DMS79 (cell line): ENCODE measurements at regions not wholly inside any gene's neighbourhood (a gene's known extent, or its start where the extent isn't known, plus 50 kb on each side); places are given as distances from the start of the nearest gene placed in this dataset.

Experiments used
- DNase-seq: peaks from one replicate; lab custom pipeline; 2025; lab: John Stamatoyannopoulos, UW

DNA sequence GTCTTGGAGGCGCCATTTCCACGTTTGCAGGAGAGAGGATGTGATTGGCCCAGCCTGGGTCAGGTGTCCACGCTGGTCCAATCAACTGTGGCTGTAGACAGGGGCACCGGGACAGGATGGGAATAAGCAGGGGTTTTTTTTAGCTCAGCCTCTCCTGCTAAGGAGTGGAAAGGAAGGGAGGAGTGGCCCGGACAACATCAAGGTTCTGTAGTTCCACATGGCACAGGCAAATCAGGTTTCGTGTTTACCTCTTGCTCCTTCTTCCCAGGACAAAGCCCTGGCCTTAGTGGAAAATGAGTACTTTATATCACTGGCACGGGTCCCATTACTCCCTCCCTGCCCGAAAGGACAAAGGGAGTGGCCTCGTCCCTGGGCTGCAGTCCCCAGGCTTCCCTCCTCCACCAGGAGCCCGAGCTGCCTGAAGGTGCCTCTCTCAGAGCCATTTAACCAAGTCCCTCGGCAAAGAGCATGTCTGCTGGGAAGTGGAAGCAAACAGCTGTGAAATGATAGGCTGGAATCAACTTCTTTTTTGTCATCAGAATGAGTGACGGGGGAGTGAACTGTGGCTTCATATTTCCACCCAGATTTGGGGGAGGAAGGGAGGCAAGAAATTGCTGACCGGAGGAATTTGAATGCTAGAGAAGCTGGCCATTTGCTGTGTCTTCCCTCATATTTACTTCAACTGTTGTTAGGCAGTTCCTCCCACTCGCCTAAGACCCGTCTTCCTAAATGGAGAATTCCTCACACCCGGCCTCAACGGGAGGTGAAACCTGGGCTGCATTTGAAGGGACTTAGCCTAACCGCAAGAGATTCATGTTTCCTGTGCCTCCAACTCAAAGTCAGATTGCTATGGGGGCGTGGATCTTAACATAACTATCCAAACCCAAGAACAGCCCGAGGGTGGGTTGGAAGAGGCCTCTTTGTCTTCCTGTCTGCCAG, 84.9 kb upstream of the SLC44A3 start:
- no peak for DNase-seq

DNA sequence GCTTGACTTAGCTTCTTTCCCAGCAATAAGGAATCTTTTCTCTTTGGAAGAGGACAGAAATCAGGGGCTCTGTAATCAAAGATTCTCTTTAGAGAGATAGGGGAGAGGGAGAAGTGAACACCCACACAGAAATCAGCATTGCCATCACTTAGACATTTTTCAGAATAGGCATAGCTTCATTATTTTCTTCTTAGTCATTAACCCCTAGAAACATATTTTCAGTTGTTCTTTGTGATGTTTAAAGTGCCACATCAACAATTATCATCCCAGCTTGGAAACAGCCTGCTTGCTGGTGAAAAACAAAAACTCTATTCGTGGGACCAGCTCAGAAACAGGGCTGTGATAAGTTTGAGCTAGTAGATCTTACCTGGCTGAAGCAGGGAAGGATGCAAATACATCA, 88.3 kb upstream of the SLC44A3 start:
- DNase-seq = no peak

DNA sequence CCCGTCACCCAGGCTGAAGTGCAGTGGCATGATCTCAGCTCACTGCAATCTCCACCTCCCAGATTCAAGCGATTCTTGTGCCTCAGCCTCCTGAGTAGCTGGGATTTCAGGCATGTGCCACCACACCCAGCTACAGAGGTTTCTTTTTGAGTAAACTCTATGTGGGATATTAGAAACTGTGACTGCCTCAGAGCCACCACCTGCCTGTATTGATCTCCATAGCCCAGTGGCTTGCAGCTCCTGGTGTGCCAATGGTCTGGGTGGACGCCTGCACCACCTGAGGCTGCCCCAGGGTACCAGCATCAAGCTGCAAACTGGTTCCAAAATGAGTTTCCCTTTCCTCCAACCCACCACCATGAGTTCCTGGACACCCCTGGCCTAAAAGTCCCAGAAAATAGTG, 89.7 kb upstream of the SLC44A3 start:
- no peak for DNase-seq

DNA sequence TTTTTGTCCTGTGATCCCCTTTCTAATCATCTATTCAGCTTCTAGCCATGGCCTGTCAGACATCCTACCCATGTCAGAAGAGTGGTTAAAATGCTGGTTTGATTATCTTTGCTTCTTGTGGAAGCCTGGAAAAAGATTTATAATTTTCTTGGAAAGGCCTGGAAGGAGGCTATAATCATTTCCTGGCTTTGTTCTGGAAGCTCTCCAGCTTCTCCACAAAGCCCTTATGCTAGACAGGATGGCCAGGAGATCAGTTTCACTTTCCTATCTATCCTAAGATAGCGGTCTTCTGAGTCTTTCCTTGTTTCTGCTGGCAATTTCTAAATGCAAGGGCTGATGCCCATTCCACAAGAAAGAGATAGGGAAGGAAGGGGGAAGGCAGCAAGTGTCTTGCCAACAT, 90.9 kb upstream of the SLC44A3 start:
- DNase-seq = no peak

DNA sequence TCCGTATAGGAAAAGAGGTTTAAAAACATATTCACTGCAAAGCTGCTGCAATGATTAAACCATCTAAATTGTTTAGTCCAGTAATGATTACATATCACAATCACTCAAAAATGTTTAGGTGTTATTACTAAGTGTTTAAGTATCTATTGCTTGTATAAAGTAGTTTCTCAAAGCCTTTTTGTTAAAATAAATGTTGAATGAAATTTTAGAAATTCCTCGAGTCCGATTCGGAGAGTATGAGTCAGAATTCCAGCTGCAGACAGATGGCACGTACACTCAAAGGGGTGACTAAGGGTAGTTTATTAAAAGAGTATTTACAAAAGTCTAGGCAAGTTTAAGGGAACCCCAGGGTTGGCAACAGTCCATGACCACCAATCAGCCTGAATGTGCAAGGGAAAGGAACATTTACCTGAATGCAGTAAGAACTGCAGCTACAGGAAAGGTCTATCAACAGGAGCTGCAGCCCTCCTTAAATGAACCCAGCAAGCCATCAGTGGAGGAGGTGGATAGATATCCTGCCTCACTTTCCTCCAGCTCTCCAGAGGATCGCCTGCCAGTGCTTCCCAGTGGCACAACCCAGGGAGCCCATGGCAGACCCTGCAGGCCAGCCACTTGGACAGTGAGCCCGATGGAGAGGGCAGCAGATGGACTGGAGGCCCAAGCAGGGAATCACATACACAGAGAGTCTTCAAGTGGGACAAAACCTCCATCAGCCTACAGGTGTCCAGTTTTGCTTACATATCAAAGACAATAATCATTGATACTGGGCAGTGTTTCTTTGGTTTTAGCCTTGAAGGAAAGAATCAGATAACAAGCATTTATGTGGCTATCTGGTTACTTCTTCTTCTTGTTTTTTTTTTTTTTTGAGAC, 92.1 kb upstream of the SLC44A3 start:
- DNase-seq = no peak

DNA sequence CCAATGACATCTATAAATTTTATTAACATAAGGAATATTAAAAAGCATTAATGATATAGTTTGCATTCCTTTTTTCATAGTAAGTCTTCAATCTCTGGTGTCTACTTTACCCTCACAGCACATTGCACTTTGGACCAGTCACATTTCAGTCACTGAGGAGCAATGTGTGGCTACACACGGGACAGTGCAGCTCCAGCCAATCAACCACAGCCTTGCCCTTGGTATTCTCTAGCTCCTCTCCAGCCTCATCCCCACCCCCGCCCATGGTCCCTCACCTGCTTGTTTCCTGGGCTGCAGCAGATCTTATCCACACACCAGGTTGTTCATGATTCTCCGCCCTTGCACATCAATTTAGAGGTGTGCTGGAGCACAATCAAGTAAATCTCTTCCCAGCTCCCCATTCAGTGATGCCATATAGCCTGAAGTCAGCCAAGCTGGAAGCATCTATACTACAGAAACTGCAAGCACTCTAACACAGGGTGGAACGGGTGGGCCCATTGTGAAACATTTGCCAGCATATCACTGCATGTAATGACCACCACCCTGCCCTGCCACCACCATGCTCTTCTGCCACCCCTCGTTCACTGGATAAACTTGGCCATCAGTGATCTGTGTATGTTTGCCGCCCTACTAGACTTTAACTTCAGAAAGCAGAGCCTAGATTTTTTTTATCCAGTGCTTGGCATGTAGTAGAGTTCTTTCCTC, 93.0 kb upstream of the SLC44A3 start:
- DNase-seq = no peak

DNA sequence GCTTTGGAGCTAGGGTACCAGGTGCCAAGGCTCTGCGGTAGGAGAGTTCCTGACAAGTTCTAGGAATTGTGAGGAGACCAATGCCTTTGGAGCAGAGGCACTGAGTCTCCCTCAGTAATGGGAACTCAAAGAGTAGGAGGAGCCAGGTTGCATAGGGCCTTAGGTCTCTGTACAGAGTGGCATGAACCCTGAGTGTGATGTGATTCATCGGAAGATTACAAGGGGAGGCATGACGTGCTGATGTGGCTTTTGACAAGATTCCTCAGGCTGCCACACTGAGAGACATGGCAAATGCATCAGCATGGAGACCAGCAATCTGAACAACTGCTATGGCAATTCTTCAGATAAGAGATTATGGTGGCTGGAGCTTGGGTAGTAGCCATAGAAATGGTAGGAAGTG, 94.6 kb upstream of the SLC44A3 start:
- no peak for DNase-seq

DNA sequence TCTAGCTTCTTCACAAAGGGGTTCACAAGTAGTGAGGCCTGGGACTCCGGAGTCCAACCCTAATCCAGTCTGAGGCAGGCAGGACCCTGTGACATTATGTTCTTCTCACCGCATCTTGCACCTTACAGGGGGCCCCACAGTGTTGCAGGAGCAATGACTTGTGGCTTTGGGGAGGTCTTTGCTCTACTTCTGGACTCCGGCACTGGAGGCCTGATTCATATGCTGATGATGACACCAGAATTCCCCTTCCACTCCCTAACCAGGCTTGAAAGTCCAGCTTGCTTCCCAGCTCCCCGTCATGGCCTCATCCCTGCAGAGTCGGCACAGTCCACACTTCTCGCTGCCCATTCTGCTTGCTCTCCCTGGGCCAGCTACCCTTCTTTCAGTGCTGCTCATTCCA, 96.3 kb upstream of the SLC44A3 start:
- no peak for DNase-seq

DNA sequence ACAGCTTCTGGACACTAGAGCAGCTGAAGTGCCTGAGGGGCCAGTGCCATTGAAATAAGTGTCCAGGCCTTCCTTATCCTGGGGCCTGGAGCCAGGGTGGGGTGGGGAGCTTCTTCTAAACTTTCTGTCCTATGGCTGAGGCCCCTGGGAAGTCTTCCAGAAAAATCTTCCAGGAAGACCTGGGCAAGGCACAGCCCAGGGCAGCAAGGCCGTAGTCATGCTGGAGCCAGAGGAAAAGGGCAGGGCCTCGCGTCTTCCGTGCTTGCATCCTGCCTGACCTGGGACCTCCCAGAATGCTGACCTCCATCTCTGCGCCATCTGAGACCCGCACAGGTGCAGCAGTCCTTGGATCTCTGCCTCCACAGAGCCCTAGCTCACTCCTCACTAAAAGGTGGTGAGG, 96.7 kb upstream of the SLC44A3 start:
- no peak for DNase-seq

DNA sequence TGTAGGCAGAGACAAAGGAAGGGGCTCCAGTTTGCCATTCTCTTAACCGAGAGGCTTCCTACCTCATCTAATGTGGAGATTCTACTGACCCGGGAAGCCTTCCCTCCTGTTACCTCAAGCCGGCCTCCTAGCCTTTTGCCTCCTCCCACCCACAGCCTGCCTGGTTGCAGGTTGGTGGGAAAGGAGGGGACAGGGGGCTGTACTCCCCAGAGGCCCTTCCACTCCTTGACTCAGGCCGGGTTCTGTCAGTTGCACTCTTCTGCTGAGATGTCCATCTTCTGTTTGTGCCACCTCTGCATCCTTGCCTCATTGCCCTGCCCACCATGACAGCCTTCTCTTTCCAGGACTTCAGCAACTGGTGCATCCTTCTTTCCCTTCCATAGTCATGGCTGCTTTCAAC, 98.0 kb upstream of the SLC44A3 start:
- DNase-seq = no peak

DNA sequence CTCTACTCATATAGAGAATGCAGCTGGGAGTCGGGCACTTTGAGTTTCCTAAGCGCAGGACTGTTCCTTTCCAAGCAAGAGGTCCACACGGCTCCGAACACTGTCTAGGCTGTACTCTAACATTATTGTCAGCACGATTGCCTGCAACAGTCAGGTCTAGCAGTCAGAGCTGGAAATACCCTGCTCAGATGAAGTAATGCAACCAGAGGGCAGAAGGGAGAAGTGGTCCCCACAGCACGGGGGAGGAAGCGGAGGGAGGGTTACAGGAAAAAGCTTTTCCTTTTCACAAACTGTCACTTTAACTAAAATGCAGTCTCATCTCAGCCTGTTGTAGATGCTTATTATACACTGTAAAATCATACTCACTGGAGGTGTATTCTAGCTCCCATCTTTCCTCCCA, 98.9 kb upstream of the SLC44A3 start:
- DNase-seq = no peak

DNA sequence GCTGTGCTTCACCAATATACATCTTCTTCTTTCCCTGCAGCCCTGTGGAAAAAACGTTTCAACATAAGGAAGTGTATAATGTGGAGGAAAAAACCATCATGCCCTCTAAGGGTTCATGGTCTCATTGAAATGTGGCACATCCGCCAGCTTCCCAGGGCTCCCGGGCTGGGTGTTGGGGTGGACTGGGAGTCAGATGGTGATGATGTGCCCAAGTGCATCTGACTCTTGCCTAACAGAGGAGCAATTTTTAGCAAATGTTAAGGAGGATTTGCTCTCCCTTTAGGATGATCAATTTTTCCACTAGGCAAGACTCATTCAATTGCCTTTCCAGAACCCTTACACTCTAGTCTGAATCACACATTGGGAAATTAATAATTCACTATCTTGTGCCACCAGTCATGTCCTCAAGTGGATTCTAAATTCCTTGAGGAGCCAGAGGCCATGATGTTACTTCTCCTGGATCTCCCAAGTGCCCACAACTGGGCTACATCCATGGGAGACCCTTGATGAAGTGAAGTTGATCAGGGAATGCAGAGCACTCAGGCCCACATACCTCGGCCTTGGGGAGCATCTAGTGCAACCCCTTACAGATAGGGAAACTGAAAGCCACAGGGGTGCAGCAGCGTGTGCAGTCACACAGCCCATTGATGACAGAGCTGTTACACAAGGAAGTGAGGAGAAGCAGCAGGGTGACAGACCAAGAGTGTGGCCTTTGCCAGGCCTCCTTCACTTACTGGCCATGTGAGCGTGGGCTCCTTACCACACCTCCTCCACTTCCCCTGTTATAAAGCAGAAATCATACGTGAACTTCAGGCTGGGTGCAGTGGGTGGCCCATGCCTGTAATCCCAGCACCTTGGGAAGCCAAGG, 100.0 kb upstream of the SLC44A3 start:
- DNase-seq = no peak

DNA sequence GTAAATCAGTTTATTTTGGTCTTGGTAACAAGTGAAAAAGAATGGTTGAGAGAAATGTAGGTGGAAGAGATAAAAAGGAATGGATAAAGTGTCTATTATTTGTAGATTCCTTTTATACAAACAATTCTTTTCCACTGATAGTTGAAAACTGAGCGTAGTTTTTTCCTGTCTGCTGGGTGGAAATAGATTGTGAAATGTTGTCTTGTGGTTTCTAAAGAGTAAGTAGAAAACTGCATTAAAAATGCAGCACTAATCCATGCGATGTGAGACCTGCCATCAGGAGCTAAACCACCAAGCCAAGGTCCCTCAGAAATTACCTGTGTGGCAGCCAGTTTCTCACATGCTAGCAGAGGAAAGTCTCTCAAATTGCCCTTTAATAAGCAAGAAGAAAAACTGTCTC, 103.2 kb upstream of the SLC44A3 start:
- no peak for DNase-seq

DNA sequence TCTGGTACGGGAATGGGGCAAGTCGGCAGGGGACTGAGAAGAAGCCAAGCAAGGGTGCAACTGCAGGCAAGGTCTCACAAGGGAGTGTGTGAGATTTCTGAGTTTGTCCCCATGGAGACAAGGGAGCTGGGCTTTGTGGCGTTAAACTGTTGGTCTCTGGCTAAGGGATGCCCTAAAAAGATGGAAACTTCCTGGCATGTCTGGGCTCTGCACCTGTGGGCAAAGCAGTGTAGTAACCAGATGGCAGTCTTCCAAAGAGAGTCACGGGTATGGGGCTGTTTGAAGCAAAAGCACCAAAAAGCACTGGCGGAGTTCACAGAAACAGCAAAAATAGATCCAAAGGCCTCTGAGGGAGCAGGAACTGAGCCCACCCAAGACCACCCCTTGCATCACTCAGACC, 104.8 kb upstream of the SLC44A3 start:
- no peak for DNase-seq

DNA sequence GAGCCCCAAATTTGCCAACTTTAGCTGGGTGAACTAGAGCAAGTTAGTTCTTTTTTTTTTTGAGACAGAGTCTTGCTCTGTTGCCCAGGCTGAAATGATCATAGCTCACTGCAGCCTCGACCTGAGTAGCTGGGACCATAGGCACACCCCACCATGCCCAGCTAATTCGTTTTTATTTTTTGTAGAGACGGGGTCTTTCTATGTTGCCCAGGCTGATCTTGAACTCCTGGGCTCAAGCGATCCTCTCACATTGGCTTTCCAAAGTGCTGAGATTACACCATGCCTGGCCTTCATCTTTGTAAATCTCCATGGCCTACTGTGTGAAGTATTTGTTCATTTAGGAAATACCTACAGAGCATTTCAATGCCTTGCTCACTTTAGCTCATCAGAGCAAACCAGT, 105.6 kb upstream of the SLC44A3 start:
- DNase-seq = no peak

DNA sequence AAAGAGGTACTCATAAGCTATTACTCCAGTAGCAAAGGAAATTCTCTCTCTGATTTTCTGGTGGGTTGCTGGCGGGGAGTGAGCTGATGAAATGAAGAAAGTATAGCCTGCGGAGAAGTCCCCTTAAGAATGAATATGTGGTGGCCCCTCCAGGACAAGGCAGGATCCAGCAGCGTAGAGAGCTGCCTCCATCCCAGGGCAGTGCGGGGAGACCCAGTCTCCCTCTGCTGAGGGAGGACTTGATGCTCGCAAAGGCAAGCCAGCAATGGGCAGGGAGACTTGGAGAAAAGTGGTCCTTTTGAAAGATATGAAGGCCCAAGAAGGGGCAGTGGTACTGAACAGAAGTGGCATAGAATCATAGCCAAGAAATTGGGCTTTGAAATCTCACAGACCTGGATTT, 106.0 kb upstream of the SLC44A3 start:
- DNase-seq = no peak

DNA sequence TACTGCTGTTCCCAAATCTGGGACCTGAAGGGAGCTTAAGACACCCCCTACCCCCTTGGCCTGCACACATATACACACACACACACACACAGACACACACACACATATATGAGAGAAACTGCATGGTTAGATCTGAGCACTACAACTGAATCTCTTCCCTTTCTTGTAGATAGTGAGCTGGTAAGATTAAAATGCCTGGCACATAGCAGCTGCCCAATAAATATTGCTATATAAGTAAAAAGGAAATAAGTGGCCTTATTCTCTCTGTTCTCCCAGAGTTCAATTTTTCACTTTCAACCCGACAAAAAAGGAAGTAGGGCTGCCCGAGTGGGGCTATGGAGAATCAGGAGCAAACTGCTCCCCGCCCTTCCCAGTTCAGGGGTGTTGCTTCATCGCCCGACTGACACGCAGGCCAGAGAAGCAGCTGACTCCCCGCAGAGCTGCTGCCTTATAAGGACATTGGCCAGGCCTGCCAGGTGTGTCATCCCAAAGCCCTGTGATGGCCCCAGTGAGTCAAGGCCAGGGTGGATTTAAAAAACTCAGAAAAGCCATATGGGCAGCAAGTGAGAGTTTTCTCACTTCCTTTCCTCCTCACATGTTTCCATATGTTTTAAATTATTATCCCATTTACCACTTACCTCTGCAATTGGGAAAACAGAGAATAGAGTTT, 106.5 kb upstream of the SLC44A3 start:
- DNase-seq = no peak

DNA sequence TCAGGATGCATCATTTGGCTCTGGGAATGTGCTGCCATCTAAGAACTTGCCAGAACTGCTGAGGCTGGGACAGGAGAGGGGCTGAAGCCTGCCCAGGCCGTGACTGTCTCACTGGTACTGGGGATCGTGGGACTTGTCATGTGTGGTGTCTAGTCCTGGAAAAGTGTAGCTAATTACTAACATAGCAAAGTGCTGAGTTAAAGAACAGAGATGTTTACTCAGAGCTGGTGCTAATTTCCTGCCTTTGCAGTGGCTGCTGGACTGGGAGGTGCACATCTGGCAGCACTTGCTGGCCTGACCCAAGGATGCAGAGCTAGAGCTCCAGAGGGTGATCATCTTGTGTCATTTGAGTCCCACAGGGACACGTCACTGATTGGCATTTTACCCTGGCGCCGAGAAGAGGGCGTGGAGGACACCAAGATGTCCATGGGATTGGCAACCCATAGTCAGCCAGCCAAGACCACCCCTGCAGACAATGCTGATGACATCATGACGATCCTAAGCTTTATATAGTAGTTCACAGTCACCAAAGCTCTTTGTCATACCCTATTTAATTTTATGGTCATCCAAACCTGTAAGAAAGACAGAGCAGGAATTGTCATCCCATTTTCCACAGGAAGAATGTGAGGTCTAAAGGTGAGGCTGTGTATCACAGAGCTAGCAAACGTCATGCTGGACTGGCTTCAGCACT, 110.1 kb upstream of the SLC44A3 start:
- no peak for DNase-seq

DNA sequence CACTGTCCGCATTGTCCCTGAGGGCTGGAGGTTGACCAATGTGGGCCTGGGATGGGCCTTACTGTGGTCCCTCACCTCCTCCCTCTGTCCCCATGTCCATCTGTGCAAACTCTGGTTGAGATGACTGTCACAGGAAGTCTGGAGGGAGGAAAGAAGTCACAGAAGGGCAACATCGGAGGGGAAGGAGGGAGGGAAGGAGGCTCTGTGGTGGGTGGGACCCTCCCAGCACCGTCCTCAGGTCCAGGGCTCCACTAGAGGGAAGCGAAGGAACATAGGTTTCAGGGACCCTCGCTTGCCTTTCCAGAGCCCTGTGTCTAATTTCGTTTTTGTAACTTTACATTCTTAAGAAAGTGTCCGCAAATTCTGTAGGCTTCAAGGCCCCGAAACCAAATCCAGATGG, 111.3 kb upstream of the SLC44A3 start:
- DNase-seq = no peak

DNA sequence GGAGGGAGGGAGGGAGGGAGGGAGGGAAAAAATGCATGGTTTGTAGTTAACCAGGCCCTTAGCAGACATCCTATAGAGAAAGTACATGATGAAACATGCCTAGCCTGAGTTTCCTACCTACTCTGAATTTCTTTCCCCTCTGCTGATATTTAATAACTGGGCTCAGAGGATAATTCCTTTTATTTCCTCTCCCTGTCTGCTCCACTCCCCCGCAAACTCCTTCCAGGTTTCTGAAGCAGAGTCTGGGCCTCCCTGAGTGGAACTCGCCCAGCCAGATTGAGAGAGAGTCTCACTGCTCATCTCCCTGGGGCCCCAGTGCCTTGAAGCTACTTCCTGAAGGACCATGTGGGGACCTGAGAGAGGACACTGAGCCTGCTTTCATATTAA, 111.9 kb upstream of the SLC44A3 start:
- no peak for DNase-seq
